GM21529 (cell line): ENCODE measurements at regions not wholly inside any gene's neighbourhood (a gene's known extent, or its start where the extent isn't known, plus 50 kb on each side); places are given as distances from the start of the nearest gene placed in this dataset.

Experiments used
- ATAC-seq: cut with Tn5 transposase; IDR thresholded peaks from one replicate; pipeline ENCODE4 v1.9.1; 2021; ENCODE audit not compliant: unreplicated experiment

DNA sequence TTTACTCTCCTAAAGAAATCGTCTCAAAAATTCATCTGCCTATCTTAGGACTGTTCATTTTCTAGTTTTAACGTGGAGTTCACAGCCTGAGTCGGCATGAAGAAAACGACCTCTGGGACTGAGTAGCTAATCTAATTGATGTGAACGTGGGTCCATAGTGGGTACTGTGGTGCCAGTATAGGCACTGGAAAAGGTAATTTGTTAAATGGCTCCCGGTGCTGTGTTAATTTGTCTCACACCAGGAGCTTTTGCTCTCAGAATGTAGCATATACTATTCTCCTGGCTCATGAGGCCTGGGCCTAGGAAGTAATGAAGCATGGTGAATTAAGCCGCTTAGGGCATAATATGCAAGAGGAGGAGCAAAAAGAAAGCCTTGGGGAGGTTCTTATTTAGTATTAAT is 414.4 kb upstream of the NXPH2 start:
- ATAC-seq = no peak

DNA sequence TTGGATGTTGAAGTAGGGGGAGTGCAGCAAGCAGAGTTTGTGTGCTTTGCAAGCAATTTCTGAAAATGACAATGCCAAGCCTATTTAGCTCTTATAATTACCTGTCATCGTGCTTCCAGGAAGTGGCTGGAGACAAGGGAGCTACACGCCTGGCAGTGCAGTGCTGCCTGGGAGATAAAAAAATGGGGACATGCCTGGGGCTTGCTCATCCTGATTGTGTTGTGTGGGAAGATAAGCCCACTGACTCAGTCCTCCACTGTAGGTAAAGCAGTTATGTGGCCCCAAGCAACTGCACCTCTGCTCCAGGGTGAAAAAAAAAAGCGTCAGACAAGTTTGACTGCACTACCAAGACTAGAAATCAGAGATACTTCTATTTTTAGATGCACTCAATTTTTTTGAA is 396.9 kb upstream of the NXPH2 start:
- ATAC-seq = no peak

DNA sequence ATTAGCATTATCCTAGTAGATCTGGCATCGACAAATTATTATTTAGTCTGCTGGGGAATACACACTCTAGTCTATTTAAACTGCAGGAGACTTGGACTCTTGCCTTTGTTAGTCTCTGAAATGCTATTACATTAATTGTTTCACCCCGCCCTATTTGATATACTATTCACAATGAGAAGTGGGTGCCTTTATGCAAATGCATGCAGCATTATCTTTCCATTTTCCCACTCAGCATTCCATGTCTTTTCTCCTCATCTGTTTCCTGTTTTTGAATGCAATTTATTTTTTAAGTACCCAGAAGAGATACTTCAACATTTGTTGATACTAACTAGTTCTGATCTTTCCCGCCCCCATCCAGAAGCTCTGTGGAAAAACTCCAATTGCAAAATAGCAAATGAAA is 395.3 kb upstream of the NXPH2 start:
- ATAC-seq = no peak

DNA sequence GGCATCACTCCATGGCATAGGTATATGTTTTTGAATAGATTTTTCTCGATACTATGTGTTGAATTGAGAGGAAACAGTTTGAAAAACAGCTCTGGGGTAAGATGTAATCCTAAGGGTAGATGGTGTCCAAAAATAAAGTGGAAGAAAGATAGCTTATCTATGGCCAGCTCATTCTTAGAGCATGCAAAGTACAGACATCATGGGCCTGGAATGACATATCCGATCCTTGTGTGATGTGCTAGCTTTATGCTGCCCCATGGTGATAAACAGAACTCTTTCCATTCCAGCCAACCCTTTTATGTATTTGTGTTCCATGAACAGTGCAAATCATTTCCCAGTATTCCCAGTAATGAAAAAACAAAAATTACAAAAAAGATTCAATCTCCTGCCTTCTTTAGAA is 390.2 kb upstream of the NXPH2 start:
- ATAC-seq = no peak

DNA sequence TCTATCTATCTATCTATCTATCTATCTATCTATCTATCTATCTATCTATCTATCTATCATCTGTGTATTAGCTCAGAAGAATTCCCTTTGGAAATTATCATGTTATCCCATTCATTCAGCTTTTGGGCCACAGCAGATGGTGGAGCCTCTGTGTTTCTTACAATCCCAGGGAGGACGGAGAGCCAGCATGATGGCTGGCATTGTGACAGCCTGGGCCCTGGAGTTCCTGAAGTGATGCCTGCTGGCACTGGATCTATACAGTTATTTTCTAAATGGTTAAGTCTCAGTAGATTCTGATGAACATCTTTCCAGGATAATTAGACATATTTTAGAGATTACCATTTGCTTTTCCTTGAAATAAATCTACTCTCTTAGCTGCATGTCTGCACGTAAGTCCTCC is 385.4 kb upstream of the NXPH2 start:
- ATAC-seq = no peak

DNA sequence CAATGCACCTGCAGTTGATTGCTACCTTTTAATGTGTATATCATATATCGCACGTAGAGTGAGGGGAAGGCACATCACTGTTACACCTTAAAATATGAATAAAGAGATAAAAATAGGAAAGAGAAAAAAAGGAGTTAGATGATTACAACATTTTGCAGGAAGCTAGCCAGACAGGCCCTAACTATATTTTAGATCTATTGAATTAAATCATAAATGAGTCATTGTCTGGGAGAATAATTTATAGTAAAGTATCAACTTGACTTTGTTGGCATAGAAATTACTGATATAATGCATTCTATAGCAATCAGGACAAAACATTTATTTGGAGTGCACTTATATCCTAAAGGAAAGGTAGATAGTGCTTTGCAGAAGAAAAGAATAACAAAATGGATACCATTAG is 384.9 kb upstream of the NXPH2 start:
- no peak for ATAC-seq

DNA sequence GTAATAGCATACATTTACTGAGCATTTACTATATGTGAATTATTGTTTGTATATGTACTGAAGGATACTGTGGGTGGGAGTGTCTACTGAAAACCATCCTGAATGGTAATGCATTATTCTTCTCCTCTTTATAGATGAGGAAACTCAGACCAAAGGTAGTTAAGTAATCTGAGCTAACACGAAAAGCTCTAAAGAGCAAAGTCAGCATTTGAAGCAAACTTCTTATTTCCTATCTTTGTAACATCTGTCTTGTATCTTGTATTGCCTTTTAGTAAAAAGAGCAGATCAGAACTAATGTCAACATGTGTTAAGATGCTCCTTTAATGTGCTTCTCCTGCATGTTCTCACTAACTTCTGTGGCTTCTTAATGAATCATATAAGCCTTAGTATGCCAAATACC is 382.8 kb upstream of the NXPH2 start:
- ATAC-seq = no peak

DNA sequence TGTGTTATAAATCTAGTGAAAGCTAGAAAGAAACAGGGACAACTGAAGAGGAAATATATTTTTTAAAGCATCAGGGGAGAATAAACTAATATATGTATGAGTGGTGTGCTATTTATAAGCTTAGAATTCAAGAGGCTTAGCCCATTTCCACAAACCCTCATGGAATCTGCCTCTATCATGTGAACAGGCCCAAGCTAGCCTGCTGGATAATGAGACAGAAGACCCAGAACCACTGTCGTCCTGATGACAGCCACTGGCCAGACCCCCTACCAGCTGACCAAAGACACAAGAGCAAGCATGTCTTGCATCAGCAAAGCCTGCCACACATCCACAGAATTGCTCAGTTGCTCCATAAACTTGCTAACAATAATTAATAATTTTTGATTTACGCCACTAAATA is 382.3 kb upstream of the NXPH2 start:
- no peak for ATAC-seq

DNA sequence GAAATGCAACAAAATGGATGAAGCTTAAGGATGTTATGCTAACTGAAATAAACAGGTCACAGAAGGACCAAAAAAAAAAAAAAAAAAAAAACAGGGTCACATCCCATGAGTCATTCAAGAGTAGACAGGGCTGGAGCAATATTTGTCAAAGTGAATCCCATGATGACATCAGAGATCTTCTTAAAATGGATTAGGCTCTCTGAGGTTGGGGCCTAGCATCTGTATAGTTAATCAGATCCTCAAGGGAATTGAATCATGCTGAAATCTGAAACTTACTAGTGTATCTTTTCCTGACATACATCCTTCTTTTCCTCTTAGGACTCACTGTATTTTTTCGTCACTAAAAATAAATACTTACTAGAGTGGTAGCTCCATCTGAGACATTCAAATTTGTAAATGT is 380.6 kb upstream of the NXPH2 start:
- ATAC-seq = no peak

DNA sequence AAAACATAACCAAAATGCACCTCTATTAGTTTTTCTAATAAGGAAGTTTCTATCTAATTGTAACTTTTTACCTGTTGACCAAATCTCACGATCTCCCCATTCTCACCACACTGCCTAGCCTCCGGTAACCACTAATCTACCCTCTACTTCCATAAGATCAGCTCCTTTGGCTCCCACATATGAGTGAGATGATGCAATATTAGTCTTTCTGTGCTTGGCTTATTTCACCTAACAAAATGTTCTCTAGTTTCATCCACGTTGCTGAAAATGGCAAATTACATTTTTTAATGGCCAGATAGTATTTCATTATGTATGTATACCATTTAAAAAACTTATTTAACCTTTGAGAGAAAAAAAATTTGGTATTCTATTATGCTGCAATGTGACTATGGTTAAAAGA is 379.0 kb upstream of the NXPH2 start:
- ATAC-seq = no peak

DNA sequence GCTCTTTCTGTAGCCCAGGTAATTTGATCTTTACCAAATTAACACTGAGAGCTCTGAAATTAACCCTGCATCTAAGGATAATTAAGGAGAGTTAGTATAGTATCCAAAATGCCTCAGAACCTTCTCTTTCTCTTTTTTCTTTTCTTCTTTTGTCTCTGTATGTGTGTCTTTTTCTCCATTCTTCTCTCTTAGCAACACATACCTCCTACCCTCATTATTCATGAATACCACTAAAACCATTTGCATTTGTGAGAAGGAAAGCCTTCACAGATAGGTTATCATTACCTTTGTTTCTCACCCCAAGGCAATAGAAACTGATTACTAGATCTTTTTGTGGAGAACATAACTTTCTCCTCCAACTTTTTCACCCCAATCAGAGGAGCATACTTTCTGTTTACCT is 376.5 kb upstream of the NXPH2 start:
- ATAC-seq = no peak

DNA sequence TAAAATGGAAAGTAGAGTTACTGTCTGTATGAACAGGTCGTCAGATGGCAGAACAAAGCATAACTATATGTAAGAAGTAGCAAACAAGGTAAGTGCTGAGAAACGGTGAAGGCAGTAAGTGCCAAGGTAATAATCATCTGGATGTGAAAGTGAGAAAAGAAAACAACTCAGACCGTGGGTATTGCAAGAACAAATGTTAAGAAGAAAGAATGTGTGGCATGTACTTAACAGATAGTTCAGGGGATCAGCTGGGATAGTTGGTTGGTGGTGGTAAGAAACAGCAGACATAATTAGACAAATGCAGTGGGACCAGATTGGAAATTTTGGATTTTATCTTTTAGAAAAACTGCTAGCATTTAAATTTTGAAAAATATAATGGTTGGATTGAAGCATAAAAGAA is 375.8 kb upstream of the NXPH2 start:
- ATAC-seq = no peak

DNA sequence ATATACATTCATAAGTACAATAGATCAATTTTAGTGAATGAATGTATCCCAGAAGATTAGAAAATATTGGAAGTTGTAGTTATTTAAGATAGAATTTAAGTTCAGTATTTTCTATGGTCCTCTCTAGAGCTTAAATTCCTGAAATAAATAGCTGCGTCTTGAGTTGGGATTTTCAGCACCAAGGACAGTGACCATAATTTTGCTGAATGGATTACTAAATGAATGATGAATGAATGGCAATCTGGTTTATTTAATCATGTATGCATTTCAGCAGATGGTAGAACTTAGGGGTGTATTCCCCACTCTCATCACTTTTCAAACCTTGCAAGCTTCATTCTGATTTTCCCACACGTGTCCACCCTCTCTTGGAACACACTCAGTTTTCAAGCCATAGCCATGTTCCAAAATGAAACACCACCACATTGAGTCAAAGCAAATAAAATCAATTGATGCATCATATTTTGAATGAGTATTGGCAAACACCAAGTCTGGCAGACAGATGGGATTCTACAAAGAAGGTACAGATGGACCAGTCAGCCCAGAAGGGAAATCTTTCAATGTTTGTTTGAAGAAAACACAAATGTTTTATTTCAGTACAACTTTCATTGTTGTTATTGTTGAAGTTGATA is 362.2 kb upstream of the NXPH2 start:
- ATAC-seq = no peak

DNA sequence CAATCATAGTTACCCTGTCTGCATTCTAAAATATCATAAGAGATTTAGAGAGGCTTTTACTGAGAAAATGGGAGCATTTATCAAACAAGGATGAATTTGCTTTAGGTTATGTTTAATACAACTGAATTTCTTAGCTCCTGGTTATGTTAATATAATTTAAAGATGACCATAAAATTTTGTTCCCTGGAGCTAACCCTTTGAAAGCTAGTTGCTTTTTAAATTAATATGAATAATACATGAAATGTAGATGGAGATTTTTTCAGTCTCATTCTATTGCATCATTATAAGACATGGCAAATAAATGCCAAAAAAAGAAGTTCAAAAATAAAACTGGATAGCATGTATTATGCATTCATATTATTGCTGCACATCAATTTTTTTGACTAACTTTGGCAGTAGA is 344.1 kb upstream of the NXPH2 start:
- no peak for ATAC-seq

DNA sequence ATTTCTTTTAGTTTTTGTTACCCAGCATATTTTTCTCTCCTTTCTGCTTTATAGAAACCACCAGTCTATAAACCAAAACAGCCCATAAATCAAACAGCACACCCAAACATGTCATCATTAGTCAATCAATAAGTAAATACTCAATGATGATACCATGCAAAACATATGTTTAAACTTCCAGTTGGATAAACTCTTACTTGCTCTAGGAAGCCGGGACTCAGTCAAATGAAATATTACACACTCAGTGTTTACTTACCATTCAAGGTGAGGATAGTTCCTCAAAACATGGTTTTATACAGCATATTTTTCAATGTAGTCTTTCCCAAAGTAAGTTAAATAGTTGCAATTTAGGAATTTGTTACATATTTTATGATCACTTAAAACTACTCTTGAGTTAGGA is 343.6 kb upstream of the NXPH2 start:
- no peak for ATAC-seq

DNA sequence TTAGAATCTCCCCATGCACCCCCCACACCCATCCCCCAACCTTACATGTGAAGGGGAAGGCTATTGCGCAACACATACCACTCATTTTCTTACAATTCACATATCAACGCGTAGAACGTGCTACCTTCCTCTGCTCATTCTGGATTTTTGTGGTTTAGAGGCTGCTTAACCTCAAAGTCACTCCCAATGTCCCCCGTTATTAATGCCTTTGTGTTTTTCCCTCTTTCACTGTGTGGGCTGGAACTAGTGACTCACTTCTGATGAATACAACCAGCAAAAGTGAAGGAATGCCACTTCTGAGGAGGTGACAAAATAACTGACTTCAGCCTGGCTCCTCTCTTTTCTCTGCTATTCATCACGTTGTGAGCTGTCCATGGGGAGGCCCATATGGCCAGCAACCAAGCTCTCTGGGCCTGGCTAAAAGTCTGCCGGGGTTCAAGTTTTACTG is 342.5 kb upstream of the NXPH2 start:
- ATAC-seq = no peak

DNA sequence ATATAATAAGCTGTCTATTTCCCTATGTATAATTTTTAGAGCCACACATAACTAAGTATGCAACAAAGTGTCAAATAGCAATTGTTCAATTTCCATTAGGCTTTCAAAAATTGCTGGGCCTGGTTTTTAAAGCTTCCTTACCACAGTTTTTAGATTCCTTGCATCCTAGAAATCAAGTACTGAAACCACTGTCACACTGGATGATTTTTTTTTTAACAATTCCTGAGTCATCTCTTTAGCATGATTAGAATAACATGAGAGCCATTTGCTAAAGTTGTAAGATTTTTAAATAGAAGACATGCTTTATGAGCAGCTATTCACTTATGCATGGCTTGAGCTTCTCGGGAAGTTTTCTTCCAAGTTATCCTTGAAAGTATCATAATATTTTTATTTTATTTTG is 319.5 kb upstream of the NXPH2 start:
- no peak for ATAC-seq

DNA sequence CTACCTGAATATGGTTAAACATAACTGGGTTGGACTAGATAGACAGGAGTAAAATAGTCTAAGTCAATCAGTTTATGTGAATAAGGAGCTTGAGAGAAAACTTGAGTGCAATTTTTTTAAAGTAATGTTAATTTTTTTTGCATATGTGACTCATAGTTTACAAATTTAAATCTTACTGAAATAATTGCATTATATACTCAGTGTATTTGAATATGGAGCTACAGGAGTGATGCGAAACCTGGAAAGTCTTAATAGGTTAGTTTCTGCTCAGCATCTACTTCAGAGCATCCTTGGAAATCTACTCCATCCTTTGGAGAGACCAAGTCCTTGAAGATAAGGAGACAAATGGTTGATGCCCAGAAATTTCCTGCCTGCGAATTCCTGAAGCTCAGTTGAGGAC is 318.8 kb upstream of the NXPH2 start:
- no peak for ATAC-seq

DNA sequence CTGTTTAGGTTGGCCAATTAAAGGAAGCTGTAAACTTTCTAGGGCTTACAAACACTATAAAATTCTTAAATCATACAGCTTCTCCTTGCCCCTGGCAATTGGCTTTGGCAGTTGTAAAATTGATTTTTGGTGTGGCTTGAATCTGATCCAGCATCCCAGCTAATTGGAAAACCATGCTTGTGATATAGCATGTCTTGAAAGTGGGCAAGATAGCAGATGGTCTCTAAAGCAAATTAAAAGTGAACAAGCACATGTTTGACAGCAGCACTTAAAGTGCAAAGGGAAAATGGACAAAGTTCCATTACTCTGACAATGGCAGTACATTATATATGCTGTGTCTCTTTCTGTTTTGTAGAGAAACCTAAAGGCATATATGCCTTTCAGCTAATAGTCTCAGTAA is 302.9 kb upstream of the NXPH2 start:
- ATAC-seq = no peak

DNA sequence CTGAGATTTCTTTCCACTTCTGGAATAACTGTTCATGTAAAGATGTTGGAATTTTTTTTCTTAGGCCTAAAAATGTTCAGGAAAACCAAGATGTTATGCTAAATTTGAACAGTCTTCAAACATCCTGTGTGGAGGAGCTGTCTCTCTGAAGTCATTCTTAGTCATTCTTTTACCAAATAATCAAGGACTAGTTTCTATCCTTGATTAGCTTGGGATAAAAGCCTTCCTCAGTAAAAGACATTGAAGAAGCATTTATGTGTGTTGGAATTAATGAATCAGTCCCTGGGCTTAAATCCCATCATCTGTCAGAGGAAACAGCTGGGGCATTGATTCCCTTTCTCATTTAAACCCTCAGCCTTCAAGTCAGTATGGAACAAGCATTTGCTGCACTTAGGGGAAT is 300.1 kb upstream of the NXPH2 start:
- no peak for ATAC-seq

DNA sequence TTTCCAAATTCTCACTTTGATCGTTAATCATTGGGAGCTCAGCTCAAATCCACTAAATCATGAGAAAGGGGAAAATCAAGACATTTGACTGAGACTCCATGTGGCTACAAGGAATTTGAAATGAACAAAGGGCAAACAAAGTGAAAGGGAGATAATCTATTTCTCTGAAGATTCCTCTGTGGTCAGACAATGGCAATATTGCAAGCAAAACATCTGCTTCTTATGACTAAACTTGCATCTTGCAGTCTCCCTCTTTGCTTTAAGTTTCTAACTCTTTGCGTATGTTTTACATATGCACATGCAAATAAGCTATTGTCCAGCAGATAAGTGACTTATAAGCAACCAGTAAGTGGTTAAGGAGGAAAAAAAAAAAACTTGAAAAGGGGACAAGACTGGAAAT is 299.1 kb upstream of the NXPH2 start:
- no peak for ATAC-seq

DNA sequence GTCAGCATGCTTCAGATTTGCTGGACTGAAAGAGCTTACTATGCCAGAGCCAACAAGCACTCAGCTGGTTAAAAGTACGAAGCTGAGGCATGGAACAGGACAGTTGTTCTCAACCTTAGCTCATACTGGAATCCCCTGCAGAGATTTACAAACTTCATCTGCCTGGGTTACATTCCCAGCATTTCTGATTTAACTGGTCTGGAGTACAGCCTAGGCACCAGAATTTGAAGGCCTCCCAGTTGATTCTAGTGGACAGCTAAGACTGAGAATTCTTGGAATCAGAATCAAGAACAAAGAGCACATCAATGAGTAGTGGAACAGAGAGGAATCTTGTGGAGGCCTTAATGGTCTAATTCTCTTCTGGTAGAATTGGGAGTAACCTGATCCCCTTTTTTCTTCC is 298.2 kb upstream of the NXPH2 start:
- no peak for ATAC-seq

DNA sequence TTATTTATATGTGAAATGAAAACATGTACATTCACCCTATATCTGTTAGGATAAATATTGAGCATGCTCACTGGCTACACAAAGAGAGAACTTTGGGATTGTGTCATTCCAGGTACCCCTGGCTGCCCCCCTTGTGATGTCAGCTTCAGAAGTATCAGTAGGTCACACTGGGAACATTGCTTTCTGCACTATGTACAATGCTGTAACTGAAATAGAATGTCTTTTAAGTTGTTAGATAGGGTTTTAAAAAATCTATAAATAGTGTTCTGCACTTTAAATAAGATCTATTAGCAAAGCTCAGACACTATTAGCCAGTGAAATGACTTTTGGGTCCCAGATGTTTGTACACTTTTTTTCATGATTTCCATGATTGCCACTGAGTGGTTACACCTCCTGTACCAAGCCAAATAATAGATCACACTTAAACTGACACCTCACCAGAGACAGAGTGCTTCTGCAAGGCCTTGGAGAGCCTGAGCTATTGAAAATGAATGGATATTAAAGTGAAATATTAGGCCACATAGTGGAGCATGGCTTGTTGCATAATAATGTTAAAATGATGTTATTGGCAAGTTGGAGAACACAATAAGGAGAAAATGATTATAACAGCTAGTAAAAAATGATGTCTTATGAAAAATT is 297.0 kb upstream of the NXPH2 start:
- ATAC-seq = no peak
